ENCODE measurements at regions not wholly inside any gene's neighbourhood (a gene's known extent, or its start where the extent isn't known, plus 50 kb on each side); places are given as distances from the start of the nearest gene placed in this dataset.

DNA sequence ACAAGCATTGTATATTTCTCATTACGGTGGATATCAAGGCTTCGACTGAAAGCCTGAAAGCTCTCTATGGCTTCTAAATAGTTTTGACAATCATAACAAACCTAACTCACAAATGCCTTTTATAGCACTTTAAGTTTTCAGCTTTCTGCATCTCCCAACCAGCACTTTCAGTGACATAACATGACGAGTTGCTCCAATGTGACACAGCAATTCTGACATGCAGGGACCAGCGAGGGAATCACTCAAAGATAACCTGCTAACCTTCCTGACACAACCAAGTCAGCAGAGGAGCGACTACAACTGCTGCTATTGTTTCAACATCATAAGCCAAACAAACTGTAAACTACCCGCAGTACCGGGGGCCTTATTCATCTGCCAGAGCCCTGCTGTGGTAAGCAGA, 95.7 kb upstream of the CDH20 start:
- Histone ChIP-seq H3K79me2 (ENCODE audit: control insufficient read depth, insufficient read depth, low read length) (no peaks in the 10 kb centered on the region), H2AFZ (ENCODE audit: low read length) (no peak overlapping the region)
- DNase-seq (ENCODE audit: low read depth in 2 of 2) = no peak

DNA sequence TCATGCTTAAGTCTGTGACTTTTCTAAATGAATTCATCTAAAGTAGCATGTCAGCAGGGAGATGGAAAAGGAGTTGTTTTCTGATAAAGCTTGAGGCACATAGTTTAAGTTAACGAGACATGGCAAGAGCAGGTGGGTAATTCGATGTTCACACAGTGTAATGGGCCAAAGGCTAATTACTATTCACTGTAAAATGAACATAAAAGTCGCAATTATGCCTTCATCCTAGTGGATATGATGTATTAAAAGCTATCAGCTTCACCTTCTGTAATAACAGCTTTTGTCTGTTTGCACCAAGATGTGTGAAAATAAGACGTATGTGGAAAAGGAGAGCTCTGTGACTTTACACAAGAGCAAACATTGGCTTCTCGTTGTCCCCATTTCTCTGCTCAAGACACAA, 94.2 kb upstream of the CDH20 start:
- Histone ChIP-seq H2AFZ (ENCODE audit: low read length) (no peak overlapping the region), H4K20me1 (ENCODE audit: control insufficient read depth, extremely low read depth, insufficient read depth, low read length) (no peaks in the 10 kb centered on the region), H3K79me2 (ENCODE audit: control insufficient read depth, insufficient read depth, low read length) (no peaks in the 10 kb centered on the region), H3K4me3 (replicated peaks in 1 of 4; ENCODE audit: control extremely low read depth in 1 of 4, insufficient read depth in 1 of 4, low read depth in 3 of 4, low read length in 4 of 4) (no peak overlapping the region), H3K27me3 (ENCODE audit: control insufficient read depth, insufficient read depth, low read length) (no peaks in the 10 kb centered on the region), H3K9ac (ENCODE audit: insufficient read depth, low read length) (no peak overlapping the region), H3K9me3 (ENCODE audit: control insufficient read depth, insufficient read depth, low read depth, low read length) (no peaks in the 10 kb centered on the region), H3K36me3 (ENCODE audit: control insufficient read depth, insufficient read depth, low read length) (no peaks in the 10 kb centered on the region), H3K27ac (ENCODE audit: insufficient read depth, low read length) (no peak overlapping the region), H3K4me2 (ENCODE audit: extremely low read depth, insufficient read depth, low read length) (no peak overlapping the region), H3K4me1 (ENCODE audit: control insufficient read depth, extremely low read depth, insufficient read depth, low read length) (no peaks in the 10 kb centered on the region)
- TF ChIP-seq, protein P1, sequence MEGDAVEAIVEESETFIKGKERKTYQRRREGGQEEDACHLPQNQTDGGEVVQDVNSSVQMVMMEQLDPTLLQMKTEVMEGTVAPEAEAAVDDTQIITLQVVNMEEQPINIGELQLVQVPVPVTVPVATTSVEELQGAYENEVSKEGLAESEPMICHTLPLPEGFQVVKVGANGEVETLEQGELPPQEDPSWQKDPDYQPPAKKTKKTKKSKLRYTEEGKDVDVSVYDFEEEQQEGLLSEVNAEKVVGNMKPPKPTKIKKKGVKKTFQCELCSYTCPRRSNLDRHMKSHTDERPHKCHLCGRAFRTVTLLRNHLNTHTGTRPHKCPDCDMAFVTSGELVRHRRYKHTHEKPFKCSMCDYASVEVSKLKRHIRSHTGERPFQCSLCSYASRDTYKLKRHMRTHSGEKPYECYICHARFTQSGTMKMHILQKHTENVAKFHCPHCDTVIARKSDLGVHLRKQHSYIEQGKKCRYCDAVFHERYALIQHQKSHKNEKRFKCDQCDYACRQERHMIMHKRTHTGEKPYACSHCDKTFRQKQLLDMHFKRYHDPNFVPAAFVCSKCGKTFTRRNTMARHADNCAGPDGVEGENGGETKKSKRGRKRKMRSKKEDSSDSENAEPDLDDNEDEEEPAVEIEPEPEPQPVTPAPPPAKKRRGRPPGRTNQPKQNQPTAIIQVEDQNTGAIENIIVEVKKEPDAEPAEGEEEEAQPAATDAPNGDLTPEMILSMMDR (conservative IDR thresholded peaks at IDR 0.05 in 1 of 2, IDR thresholded peaks at IDR 0.05 in 1 of 2; ENCODE audit: low read depth in 1 of 2, low read length in 2 of 2) = no peak
- no peak for TF ChIP-seq EZH2 (IDR thresholded peaks at IDR 0.05; ENCODE audit: low read length, missing control alignments)
- DNase-seq (ENCODE audit: low read depth in 2 of 2) = no peak

More for the DNA sequence above, 95.7 kb upstream of the CDH20 start:
- H3K27ac ChIP-seq (ENCODE audit: insufficient read depth, low read length) = no peak overlapping the region
- no peak overlapping the region for H3K4me3 ChIP-seq (replicated peaks in 1 of 4; ENCODE audit: control extremely low read depth in 1 of 4, insufficient read depth in 1 of 4, low read depth in 3 of 4, low read length in 4 of 4)
- H3K27me3 ChIP-seq (ENCODE audit: control insufficient read depth, insufficient read depth, low read length) = no peaks in the 10 kb centered on the region
- no peaks in the 10 kb centered on the region for H3K9me3 ChIP-seq (ENCODE audit: control insufficient read depth, insufficient read depth, low read depth, low read length)
- TF ChIP-seq EZH2 (IDR thresholded peaks at IDR 0.05; ENCODE audit: low read length, missing control alignments) = no peak
- TF ChIP-seq, protein P1 (conservative IDR thresholded peaks at IDR 0.05 in 1 of 2, IDR thresholded peaks at IDR 0.05 in 1 of 2; ENCODE audit: low read depth in 1 of 2, low read length in 2 of 2) = no peak
- no peaks in the 10 kb centered on the region for H3K4me1 ChIP-seq (ENCODE audit: control insufficient read depth, extremely low read depth, insufficient read depth, low read length)
- no peaks in the 10 kb centered on the region for H4K20me1 ChIP-seq (ENCODE audit: control insufficient read depth, extremely low read depth, insufficient read depth, low read length)
- no peak overlapping the region for H3K4me2 ChIP-seq (ENCODE audit: extremely low read depth, insufficient read depth, low read length)
- H3K36me3 ChIP-seq (ENCODE audit: control insufficient read depth, insufficient read depth, low read length) = no peaks in the 10 kb centered on the region
- no peak overlapping the region for H3K9ac ChIP-seq (ENCODE audit: insufficient read depth, low read length)

DNA sequence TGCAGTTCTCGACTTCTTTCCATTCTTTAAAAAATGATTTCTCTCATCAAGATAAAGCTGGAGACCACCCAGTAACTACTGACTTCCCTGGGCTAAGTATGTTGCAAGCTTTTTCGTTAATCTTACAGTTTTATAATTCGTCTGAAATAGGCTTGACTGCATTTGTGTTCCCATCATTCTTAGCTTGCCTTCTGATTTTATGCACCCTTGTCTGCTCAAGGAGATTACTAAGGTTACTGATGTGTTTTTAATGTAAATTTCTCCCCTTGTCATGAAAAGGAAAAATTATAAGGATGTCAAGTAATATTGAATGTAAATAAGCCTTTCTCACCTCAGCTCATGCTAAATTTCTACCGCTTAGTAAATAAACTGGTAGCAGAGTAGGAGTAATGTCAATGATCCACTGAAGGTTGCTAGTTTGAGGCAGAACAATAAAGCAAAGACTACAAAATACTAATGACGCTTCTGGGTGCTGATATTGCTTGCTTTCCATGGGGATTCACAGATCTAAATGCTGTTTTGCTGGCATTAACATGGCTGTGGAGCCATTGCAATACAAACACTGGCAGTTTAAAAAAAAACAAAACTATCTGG, 91.9 kb upstream of the CDH20 start:
- no peaks in the 10 kb centered on the region for H3K4me1 ChIP-seq (ENCODE audit: control insufficient read depth, extremely low read depth, insufficient read depth, low read length)
- no peak overlapping the region for H3K4me3 ChIP-seq (replicated peaks in 1 of 4; ENCODE audit: control extremely low read depth in 1 of 4, insufficient read depth in 1 of 4, low read depth in 3 of 4, low read length in 4 of 4)
- H3K9ac ChIP-seq (ENCODE audit: insufficient read depth, low read length) = no peak overlapping the region
- no peaks in the 10 kb centered on the region for H3K9me3 ChIP-seq (ENCODE audit: control insufficient read depth, insufficient read depth, low read depth, low read length)
- no peak overlapping the region for H3K27ac ChIP-seq (ENCODE audit: insufficient read depth, low read length)
- no peak overlapping the region for H3K4me2 ChIP-seq (ENCODE audit: extremely low read depth, insufficient read depth, low read length)
- no peaks in the 10 kb centered on the region for H4K20me1 ChIP-seq (ENCODE audit: control insufficient read depth, extremely low read depth, insufficient read depth, low read length)
- H3K79me2 ChIP-seq (ENCODE audit: control insufficient read depth, insufficient read depth, low read length) = no peaks in the 10 kb centered on the region
- H2AFZ ChIP-seq (ENCODE audit: low read length) = no peak overlapping the region
- TF ChIP-seq, protein P1 (conservative IDR thresholded peaks at IDR 0.05 in 1 of 2, IDR thresholded peaks at IDR 0.05 in 1 of 2; ENCODE audit: low read depth in 1 of 2, low read length in 2 of 2) = no peak
- TF ChIP-seq EZH2 (IDR thresholded peaks at IDR 0.05; ENCODE audit: low read length, missing control alignments) = no peak
- no peaks in the 10 kb centered on the region for H3K27me3 ChIP-seq (ENCODE audit: control insufficient read depth, insufficient read depth, low read length)
- no peak for DNase-seq (ENCODE audit: low read depth in 2 of 2)
- no peaks in the 10 kb centered on the region for H3K36me3 ChIP-seq (ENCODE audit: control insufficient read depth, insufficient read depth, low read length)

Measured in fibroblast of lung (primary cell).